ENCODE measurements at regions not wholly inside any gene's neighbourhood (a gene's known extent, or its start where the extent isn't known, plus 50 kb on each side); places are given as distances from the start of the nearest gene placed in this dataset.

DNA sequence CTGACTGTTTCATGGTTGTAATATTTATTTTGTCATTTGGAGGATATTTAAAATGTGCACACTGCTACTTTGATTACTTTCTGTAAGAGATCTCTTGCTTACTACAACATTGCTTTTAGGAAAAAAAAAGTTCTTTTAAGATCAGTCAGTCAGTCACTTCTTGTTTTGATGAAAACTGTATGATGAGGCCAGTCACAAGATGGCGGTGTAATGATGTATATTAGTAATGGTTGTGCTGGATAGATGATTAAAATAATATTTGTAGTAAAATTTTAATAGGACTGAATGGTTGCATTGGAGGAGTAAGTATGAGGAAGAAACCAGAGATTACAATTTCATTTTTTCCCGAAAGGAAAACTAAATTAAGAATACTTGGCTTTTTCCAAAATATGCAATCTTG, 2411.1 kb downstream of the PCDH9 start:
- H3K4me3 Mint-ChIP-seq (ENCODE audit: unreplicated experiment), result no peak overlapping the region
- no peaks in the 10 kb centered on the region for H3K27me3 ChIP-seq (ENCODE audit: insufficient read depth, low read length)

DNA sequence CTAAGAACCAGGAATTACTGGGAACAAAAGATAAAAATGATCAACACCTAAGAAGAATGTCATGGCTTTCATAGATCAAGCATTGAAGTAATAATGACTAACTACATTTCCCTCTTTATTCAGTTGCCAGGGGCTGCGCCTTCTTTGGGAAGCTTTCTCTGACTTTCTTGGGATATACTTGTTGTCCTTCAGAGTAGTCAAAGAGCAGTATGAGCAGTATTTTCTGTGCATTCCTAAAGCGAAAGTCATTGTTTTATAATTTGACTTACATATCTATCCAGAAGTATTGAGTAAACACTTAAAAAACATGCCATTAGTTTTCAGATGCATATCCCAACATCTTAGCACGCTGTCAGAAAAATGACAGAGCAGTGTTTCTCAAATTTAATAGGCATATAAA, 2412.4 kb downstream of the PCDH9 start:
- no peak overlapping the region for H3K4me3 Mint-ChIP-seq (ENCODE audit: unreplicated experiment)
- Histone ChIP-seq H3K4me3 (ENCODE audit: insufficient read depth, low read depth, low read length) (no peak overlapping the region), H2AFZ (ENCODE audit: low read depth, low read length) (no peak overlapping the region), H3K9me3 (ENCODE audit: insufficient read depth, low read depth, low read length) (no peaks in the 10 kb centered on the region), H3K4me1 (ENCODE audit: insufficient read depth, low read length) (no peaks in the 10 kb centered on the region), H3K27ac (ENCODE audit: low read depth, low read length) (no peak overlapping the region), H3K27me3 (ENCODE audit: insufficient read depth, low read length) (no peaks in the 10 kb centered on the region), H3K79me2 (ENCODE audit: insufficient read depth, low read length) (no peaks in the 10 kb centered on the region), H3K9ac (ENCODE audit: low read length) (no peak overlapping the region), H4K20me1 (ENCODE audit: insufficient read depth, low read length) (no peaks in the 10 kb centered on the region), H3K4me2 (ENCODE audit: low read length) (no peak overlapping the region), H3K36me3 (ENCODE audit: insufficient read depth, low read length) (no peaks in the 10 kb centered on the region)
- DNase-seq (ENCODE audit: low read depth) (peak; percentile 24), FAIRE-seq (no peak)
- H3K27me3 Mint-ChIP-seq (ENCODE audit: low read depth, unreplicated experiment), result no peaks in the 10 kb centered on the region
- H3K36me3 Mint-ChIP-seq (ENCODE audit: low read depth, unreplicated experiment), result no peaks in the 10 kb centered on the region
- TF ChIP-seq EZH2 (IDR thresholded peaks at IDR 0.05; ENCODE audit: insufficient read depth, low read length) (no peak), CTCF (IDR thresholded peaks at IDR 0.05; ENCODE audit: insufficient read depth, low read depth, low read length) (no peak)
- H3K27ac Mint-ChIP-seq (ENCODE audit: unreplicated experiment), result no peak overlapping the region
- H3K4me1 Mint-ChIP-seq (ENCODE audit: low read depth, unreplicated experiment), result no peaks in the 10 kb centered on the region
- no peaks in the 10 kb centered on the region for H3K9me3 Mint-ChIP-seq (ENCODE audit: unreplicated experiment)

More for the DNA sequence above, 2411.1 kb downstream of the PCDH9 start:
- Mint-ChIP-seq H3K27ac (ENCODE audit: unreplicated experiment) (no peak overlapping the region), H3K9me3 (ENCODE audit: unreplicated experiment) (no peaks in the 10 kb centered on the region), H3K4me1 (ENCODE audit: low read depth, unreplicated experiment) (no peaks in the 10 kb centered on the region), H3K27me3 (ENCODE audit: low read depth, unreplicated experiment) (no peaks in the 10 kb centered on the region), H3K36me3 (ENCODE audit: low read depth, unreplicated experiment) (no peaks in the 10 kb centered on the region)
- no peak overlapping the region for H2AFZ ChIP-seq (ENCODE audit: low read depth, low read length)
- H3K4me2 ChIP-seq (ENCODE audit: low read length), result no peak overlapping the region
- DNase-seq (ENCODE audit: low read depth) (no peak), FAIRE-seq (no peak)
- H3K36me3 ChIP-seq (ENCODE audit: insufficient read depth, low read length), result no peaks in the 10 kb centered on the region
- no peaks in the 10 kb centered on the region for H3K4me1 ChIP-seq (ENCODE audit: insufficient read depth, low read length)
- H3K9me3 ChIP-seq (ENCODE audit: insufficient read depth, low read depth, low read length), result no peaks in the 10 kb centered on the region
- no peaks in the 10 kb centered on the region for H3K79me2 ChIP-seq (ENCODE audit: insufficient read depth, low read length)
- no peak overlapping the region for H3K9ac ChIP-seq (ENCODE audit: low read length)
- H4K20me1 ChIP-seq (ENCODE audit: insufficient read depth, low read length), result no peaks in the 10 kb centered on the region
- no peak overlapping the region for H3K27ac ChIP-seq (ENCODE audit: low read depth, low read length)
- no peak for TF ChIP-seq EZH2 (IDR thresholded peaks at IDR 0.05; ENCODE audit: insufficient read depth, low read length)
- H3K4me3 ChIP-seq (ENCODE audit: insufficient read depth, low read depth, low read length), result no peak overlapping the region

GRCh38 chr13:64810750-64811149, 2419.4 kb downstream of the PCDH9 start:
- Histone ChIP-seq H3K4me3 (ENCODE audit: insufficient read depth, low read depth, low read length) (no peak overlapping the region), H4K20me1 (ENCODE audit: insufficient read depth, low read length) (no peaks in the 10 kb centered on the region), H3K9me3 (ENCODE audit: insufficient read depth, low read depth, low read length) (peaks cover 3% of the 10 kb centered on the region), H3K27me3 (ENCODE audit: insufficient read depth, low read length) (no peaks in the 10 kb centered on the region), H3K4me2 (ENCODE audit: low read length) (peak overlapping the region; percentile 0), H3K36me3 (ENCODE audit: insufficient read depth, low read length) (no peaks in the 10 kb centered on the region), H2AFZ (ENCODE audit: low read depth, low read length) (no peak overlapping the region), H3K9ac (ENCODE audit: low read length) (no peak overlapping the region), H3K27ac (ENCODE audit: low read depth, low read length) (no peak overlapping the region), H3K4me1 (ENCODE audit: insufficient read depth, low read length) (no peaks in the 10 kb centered on the region), H3K79me2 (ENCODE audit: insufficient read depth, low read length) (no peaks in the 10 kb centered on the region)
- Mint-ChIP-seq H3K9me3 (ENCODE audit: unreplicated experiment) (peaks cover 4% of the 10 kb centered on the region), H3K36me3 (ENCODE audit: low read depth, unreplicated experiment) (no peaks in the 10 kb centered on the region), H3K27ac (ENCODE audit: unreplicated experiment) (no peak overlapping the region), H3K27me3 (ENCODE audit: low read depth, unreplicated experiment) (no peaks in the 10 kb centered on the region), H3K4me1 (ENCODE audit: low read depth, unreplicated experiment) (no peaks in the 10 kb centered on the region), H3K4me3 (ENCODE audit: unreplicated experiment) (no peak overlapping the region)
- FAIRE-seq (no peak), DNase-seq (ENCODE audit: low read depth) (peak; percentile 19)
- TF ChIP-seq EZH2 (IDR thresholded peaks at IDR 0.05; ENCODE audit: insufficient read depth, low read length), result no peak
- TF ChIP-seq CTCF (IDR thresholded peaks at IDR 0.05; ENCODE audit: insufficient read depth, low read depth, low read length), result no peak

Data from astrocyte (in vitro differentiated cells and primary cell).